Spleen (tissue), 11 donors: ENCODE measurements at regions not wholly inside any gene's neighbourhood (a gene's known extent, or its start where the extent isn't known, plus 50 kb on each side); places are given as distances from the start of the nearest gene placed in this dataset.
A peak's percentile ranks its signal among the peaks of the same experiment; 100 is the strongest.

ENCODE experiments used
- DNase-seq: peaks from one replicate; pipeline ENCODE4 v3.0.0-alpha.2; 2020
- H3K27ac ChIP-seq, 8 donors: fragments of 200-600 bp; sonication (generic) in 7 of 8; 1 replicate in 4 of 8; 2 replicates in 4 of 8; pipeline versions ENCODE4 v1.5.0 to v1.8.0; 2016 to 2021; ENCODE audit warnings: inconsistent platforms in 4 of 8, mild to moderate bottlenecking in 4 of 8, moderate library complexity in 1 of 8
- H3K27me3 ChIP-seq, 7 donors: fragments of 200-600 bp; sonication (generic) in 6 of 7; replicated peaks in 1 of 7; 1 replicate in 4 of 7; 2 replicates in 3 of 7; pipeline versions ENCODE4 v1.5.0 to v1.8.0; 2016 to 2021; ENCODE audit warnings: inconsistent platforms in 3 of 7, mild to moderate bottlenecking in 1 of 7
- H3K36me3 ChIP-seq, 6 donors: fragments of 200-600 bp; sonication (generic) in 5 of 6; 1 replicate in 4 of 6; 2 replicates in 2 of 6; pipeline versions ENCODE4 v1.5.0 to v1.8.0; 2016 to 2021; ENCODE audit warnings: inconsistent platforms in 2 of 6
- H3K4me1 ChIP-seq, 6 donors: fragments of 200-600 bp; sonication (generic) in 5 of 6; 1 replicate in 3 of 6; 2 replicates in 3 of 6; pipeline versions ENCODE4 v1.5.0 to v1.8.0; 2016 to 2021; ENCODE audit warnings: inconsistent platforms in 3 of 6
- H3K4me3 ChIP-seq, 8 donors: fragments of 200-600 bp; sonication (generic) in 7 of 8; 1 replicate in 4 of 8; 2 replicates in 4 of 8; pipeline versions ENCODE4 v1.5.0 to v1.8.0; 2016 to 2021; ENCODE audit warnings: inconsistent platforms in 4 of 8, mild to moderate bottlenecking in 4 of 8, moderate library complexity in 2 of 8
- H3K9me3 ChIP-seq, 8 donors: fragments of 200-600 bp; sonication (generic) in 7 of 8; 1 replicate in 4 of 8; 2 replicates in 4 of 8; pipeline versions ENCODE4 v1.5.0 to v1.8.0; 2016 to 2021; ENCODE audit warnings: inconsistent platforms in 4 of 8
- POLR2A ChIP-seq, 3 donors: fragments of 450-650 bp; IDR thresholded peaks; one replicate each; pipeline ENCODE4 v1.5.1; 2017; ENCODE audit warnings: antibody characterized with exemption in 3 of 3, mild to moderate bottlenecking in 1 of 3
- POLR2AphosphoS5 ChIP-seq, 3 donors: sonication (generic); formaldehyde crosslinking; IDR thresholded peaks; one replicate each; pipeline ENCODE4 v1.5.1; 2017; ENCODE audit warnings: antibody characterized with exemption in 3 of 3
- WGBS, 5 donors: extraction: QIAGEN DNeasy Blood & Tissue Kit in 3 of 5; methylation state at CpG; one replicate each; pipeline versions ENCODE4 v1.1.5 to v1.1.7; 2013 to 2018; 5-methylcytosine and 5-hydroxymethylcytosine counted together
- intact Hi-C: fragments of 100-400 bp; cut with DNase I; formaldehyde crosslinking; loops from one replicate; pipeline ENCODE4 v1.15.0; 2023; ENCODE audit warnings: low total_unique reads
- TF ChIP-seq, protein P1 (sequence below), 11 experiments: fragments of 200-600 bp in 7 of 11; fragments of 450-650 bp in 4 of 11; sonication (generic) in 4 of 11; IDR thresholded peaks in 8 of 11; conservative IDR thresholded peaks in 3 of 11; 1 replicate in 7 of 11; 2 replicates in 4 of 11; pipeline versions ENCODE4 v1.4.0 to v1.8.0; 2016 to 2021; ENCODE audit warnings: antibody characterized with exemption in 11 of 11, inconsistent platforms in 4 of 11, mild to moderate bottlenecking in 1 of 11
- donor health status: healthy with polysubstance abuse.
- donor health status: DM: no; HTN: no; CAD: no; lungs with moderate emphysema.
- donor health status: DM: no; HTN: no; CAD: no.
- donor health status: Bipolar disorder and iron deficiency.
- donor health status: healthy.
- donor health status: DM: no; HTN: no; CAD: no.
- donor health status: DM: yes; HTN: yes; CAD: no.

GRCh38 chr14:101195309-101195901 is 291.9 kb upstream of the RTL1 start:
- no peaks in the 10 kb centered on the region for H3K4me1 ChIP-seq
- no peaks in the 10 kb centered on the region for H3K36me3 ChIP-seq
- TF ChIP-seq POLR2A (IDR thresholded peaks at IDR 0.05) (no peak), POLR2AphosphoS5 (IDR thresholded peaks at IDR 0.05) (no peak)
- TF ChIP-seq, protein P1, sequence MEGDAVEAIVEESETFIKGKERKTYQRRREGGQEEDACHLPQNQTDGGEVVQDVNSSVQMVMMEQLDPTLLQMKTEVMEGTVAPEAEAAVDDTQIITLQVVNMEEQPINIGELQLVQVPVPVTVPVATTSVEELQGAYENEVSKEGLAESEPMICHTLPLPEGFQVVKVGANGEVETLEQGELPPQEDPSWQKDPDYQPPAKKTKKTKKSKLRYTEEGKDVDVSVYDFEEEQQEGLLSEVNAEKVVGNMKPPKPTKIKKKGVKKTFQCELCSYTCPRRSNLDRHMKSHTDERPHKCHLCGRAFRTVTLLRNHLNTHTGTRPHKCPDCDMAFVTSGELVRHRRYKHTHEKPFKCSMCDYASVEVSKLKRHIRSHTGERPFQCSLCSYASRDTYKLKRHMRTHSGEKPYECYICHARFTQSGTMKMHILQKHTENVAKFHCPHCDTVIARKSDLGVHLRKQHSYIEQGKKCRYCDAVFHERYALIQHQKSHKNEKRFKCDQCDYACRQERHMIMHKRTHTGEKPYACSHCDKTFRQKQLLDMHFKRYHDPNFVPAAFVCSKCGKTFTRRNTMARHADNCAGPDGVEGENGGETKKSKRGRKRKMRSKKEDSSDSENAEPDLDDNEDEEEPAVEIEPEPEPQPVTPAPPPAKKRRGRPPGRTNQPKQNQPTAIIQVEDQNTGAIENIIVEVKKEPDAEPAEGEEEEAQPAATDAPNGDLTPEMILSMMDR (IDR thresholded peaks at IDR 0.05 in 8 of 11, conservative IDR thresholded peaks at IDR 0.05 in 3 of 11), result no peak
- peaks cover 0 to 10% (median 0%) of the 10 kb centered on the region in 7 donors for H3K27me3 ChIP-seq
- intact Hi-C loops, result no loop called here
- DNase-seq, result peak; percentile 43
- 80 to 89% (median 86%) methylated on average over 10 to 12 of the region's 12 CpGs for WGBS, 5 donors
- no peak overlapping the region for H3K4me3 ChIP-seq
- no peaks in the 10 kb centered on the region for H3K9me3 ChIP-seq
- no peak overlapping the region for H3K27ac ChIP-seq

DNA sequence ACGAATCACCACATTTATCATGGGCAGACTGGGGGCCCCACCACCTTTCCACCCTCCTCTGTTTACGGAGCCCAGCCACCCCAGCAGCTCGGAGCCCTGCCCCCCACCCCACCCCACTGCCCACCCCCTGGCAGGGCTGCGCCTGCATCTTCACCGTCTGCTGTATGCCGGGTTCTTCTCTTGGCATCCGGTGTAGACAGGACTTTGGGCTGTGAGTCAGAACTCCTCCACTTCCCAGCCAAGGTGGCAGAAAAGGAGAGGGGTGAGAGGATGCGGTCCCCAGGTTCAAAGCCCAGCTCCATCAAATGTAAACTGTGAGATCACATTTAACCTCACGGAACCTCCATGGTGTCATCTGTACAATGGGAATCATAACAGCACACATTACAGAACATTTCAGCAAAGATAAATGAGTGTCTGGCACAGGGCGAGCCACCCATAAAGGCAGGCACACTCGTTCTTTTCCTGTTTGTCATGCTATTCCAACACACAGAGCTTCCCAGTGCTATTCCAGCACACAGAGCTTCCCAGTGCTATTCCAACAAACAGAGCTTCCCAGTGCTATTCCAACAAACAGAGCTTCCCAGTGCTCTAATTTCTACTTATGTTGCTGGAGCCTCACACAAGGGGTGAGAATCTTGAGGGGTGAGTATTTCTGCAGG is 292.7 kb upstream of the RTL1 start:
- no peak overlapping the region for H3K27ac ChIP-seq
- H3K36me3 ChIP-seq, result no peaks in the 10 kb centered on the region
- intact Hi-C loops, result no loop called here
- peak; percentile 13 for DNase-seq
- H3K4me1 ChIP-seq, result no peaks in the 10 kb centered on the region
- no peaks in the 10 kb centered on the region for H3K9me3 ChIP-seq
- no peak for TF ChIP-seq POLR2AphosphoS5 (IDR thresholded peaks at IDR 0.05)
- TF ChIP-seq, protein P1 (IDR thresholded peaks at IDR 0.05 in 8 of 11, conservative IDR thresholded peaks at IDR 0.05 in 3 of 11), result no peak
- TF ChIP-seq POLR2A (IDR thresholded peaks at IDR 0.05), result no peak
- WGBS, 5 donors, result 84 to 87% (median 85%) methylated on average over 11 of the region's 11 CpGs
- H3K4me3 ChIP-seq, result no peak overlapping the region
- peaks cover 0 to 10% (median 0%) of the 10 kb centered on the region in 7 donors for H3K27me3 ChIP-seq

DNA sequence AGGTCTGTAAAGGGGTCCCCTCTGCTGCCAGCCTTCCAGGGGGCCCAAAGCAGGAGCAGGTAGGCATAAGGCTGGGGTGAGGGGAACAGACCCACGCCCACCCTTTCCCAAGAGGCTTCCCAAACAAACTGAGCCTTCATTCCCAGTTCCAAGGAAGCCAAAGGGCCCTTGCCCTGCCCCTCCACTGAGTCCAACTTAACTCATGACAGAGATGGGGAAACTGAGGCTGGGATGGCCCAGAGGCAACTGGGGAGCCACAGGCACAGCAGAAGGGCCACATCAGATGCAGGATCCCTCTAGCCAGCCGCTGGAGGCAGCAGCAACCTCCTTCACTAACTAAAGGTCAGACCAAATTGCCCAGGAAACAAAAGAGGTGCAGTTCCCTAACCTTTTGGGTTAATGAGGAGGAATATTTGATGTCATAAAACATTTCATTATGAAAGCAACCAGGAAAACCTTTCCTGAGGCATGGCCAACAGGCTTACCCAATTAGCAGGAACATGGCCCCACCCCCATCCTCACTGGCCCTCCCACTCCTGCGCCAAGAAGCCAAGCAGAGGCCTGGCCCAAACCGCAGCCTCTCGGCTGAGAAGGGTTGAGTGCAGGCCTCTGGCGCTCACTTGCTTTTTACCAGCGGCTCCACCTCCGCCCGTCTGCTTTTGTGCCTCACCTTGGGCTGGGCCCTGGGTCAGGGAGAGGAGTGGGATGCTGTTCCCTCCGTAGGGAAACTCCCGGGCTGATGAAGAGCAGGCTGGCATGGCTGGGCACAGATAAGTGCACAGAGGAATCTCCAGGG is 293.5 kb upstream of the RTL1 start:
- TF ChIP-seq, protein P1 (IDR thresholded peaks at IDR 0.05 in 8 of 11, conservative IDR thresholded peaks at IDR 0.05 in 3 of 11), result no peak
- TF ChIP-seq POLR2A (IDR thresholded peaks at IDR 0.05), result no peak
- TF ChIP-seq POLR2AphosphoS5 (IDR thresholded peaks at IDR 0.05), result no peak
- peak; percentile 55 for DNase-seq

More for the DNA sequence above, 293.5 kb upstream of the RTL1 start:
- H3K36me3 ChIP-seq, result no peaks in the 10 kb centered on the region
- intact Hi-C loops, result no loop called here
- H3K27ac ChIP-seq, result no peak overlapping the region
- H3K27me3 ChIP-seq, result peaks cover 0 to 10% (median 0%) of the 10 kb centered on the region in 7 donors
- WGBS, 5 donors, result 80 to 87% (median 84%) methylated on average over 9 to 11 of the region's 11 CpGs
- H3K4me1 ChIP-seq, result no peaks in the 10 kb centered on the region
- no peaks in the 10 kb centered on the region for H3K9me3 ChIP-seq
- no peak overlapping the region for H3K4me3 ChIP-seq
